K562 (cell line): ENCODE measurements at regions not wholly inside any gene's neighbourhood (a gene's known extent, or its start where the extent isn't known, plus 50 kb on each side); places are given as distances from the start of the nearest gene placed in this dataset.

Source experiments
- ATAC-seq: fragments of 200-7000 bp; cut with Tn5 transposase; 3 replicates; pipeline ENCODE4 v1.9.1; 2020; ENCODE audit warnings: moderate library complexity
- BruUV-seq: library from RNA; stranded (reverse); fragments of 400-500 nt; replicated peaks from 2 replicates; lab custom pipeline; 2021; lab: Mats Ljungman, UMichigan
- CTCF ChIA-PET: fragments of 300-600 bp; formaldehyde crosslinking; extraction: SDS; loops from one replicate; lab custom pipeline; 2021; ENCODE audit warnings: low intra/inter-chr PET ratio; lab: Yijun Ruan, JAX
- POLR2A ChIA-PET: fragments of 300-600, 350-650 bp; sonication (Branson Sonifier 250); formaldehyde crosslinking; extraction: SDS; loops from one replicate; lab custom pipeline; 2021; ENCODE audit warnings: antibody characterized with exemption, inconsistent platforms; lab: Yijun Ruan, JAX
- DNase-seq, 4 experiments: peaks; one replicate each; pipeline versions ENCODE4 v3.0.0 to v3.0.0-alpha.2; 2011 to 2018; ENCODE audit warnings: low spot score in 3 of 4, mixed read lengths in 3 of 4; ENCODE audit errors: extremely low read depth in 1 of 4
- FAIRE-seq: peaks from 2 replicates; lab custom pipeline; 2011; peaks lifted over from hg19 to GRCh38; lab: Jason Lieb, UNC
- H2AFZ ChIP-seq: 2 replicates; pipeline ENCODE4 v1.6.0; 2011; ENCODE audit warnings: low read depth, low read length, control low read depth, inconsistent platforms
- H3K27ac ChIP-seq: fragments of 200-600 bp; 3 replicates; pipeline ENCODE4 v1.8.0; 2011; ENCODE audit warnings: low read depth, mild to moderate bottlenecking, control low read depth, inconsistent platforms, low read length, moderate library complexity, mixed read lengths; ENCODE audit errors: extremely low read depth
- H3K27me3 ChIP-seq, 2 experiments: fragments of 300-600 bp in 1 of 2; 2 replicates in 1 of 2; 3 replicates in 1 of 2; pipeline versions ENCODE4 v1.6.0 to v1.8.0; 2011; ENCODE audit warnings: inconsistent platforms in 2 of 2, low read length in 2 of 2, mild to moderate bottlenecking in 1 of 2, mixed read lengths in 1 of 2, moderate library complexity in 1 of 2; ENCODE audit not compliant: control insufficient read depth in 2 of 2, insufficient read depth in 2 of 2
- H3K36me3 ChIP-seq: fragments of 300-600 bp; 3 replicates; pipeline ENCODE4 v1.8.0; 2011; ENCODE audit warnings: mild to moderate bottlenecking, low read length, inconsistent platforms; ENCODE audit not compliant: control insufficient read depth, insufficient read depth
- H3K4me1 ChIP-seq, 2 experiments: fragments of 200-600 bp in 1 of 2; replicated peaks in 1 of 2; 2 replicates in 1 of 2; 3 replicates in 1 of 2; pipeline versions ENCODE4 v1.5.1 to v1.8.0; 2011; ENCODE audit warnings: inconsistent platforms in 2 of 2, low read length in 2 of 2, mild to moderate bottlenecking in 1 of 2, mixed read lengths in 1 of 2, moderate library complexity in 1 of 2; ENCODE audit not compliant: control insufficient read depth in 2 of 2, insufficient read depth in 2 of 2
- H3K4me2 ChIP-seq: 2 replicates; pipeline ENCODE4 v1.6.1; 2011; ENCODE audit warnings: low read length, control low read depth, inconsistent platforms, mixed read lengths; ENCODE audit not compliant: insufficient read depth
- H3K4me3 ChIP-seq: fragments of 200-600 bp; sonication (generic), shearing (Covaris generic); 2 replicates; pipeline ENCODE4 v1.5.1; 2016; ENCODE audit warnings: control low read depth, inconsistent platforms
- H3K79me2 ChIP-seq: fragments of 200-600 bp; 3 replicates; pipeline ENCODE4 v1.8.0; 2011; ENCODE audit warnings: low read length, inconsistent platforms; ENCODE audit not compliant: control insufficient read depth, insufficient read depth
- H3K9ac ChIP-seq, 2 experiments: 2 replicates each; pipeline versions ENCODE4 v1.6.0 to v1.6.1; 2011; ENCODE audit warnings: low read depth in 2 of 2, low read length in 2 of 2, control low read depth in 1 of 2, inconsistent platforms in 1 of 2, mild to moderate bottlenecking in 1 of 2, mixed read lengths in 1 of 2; ENCODE audit not compliant: insufficient read depth in 1 of 2
- H3K9me1 ChIP-seq: one replicate; pipeline ENCODE4 v1.6.0; 2011; ENCODE audit warnings: inconsistent platforms, mild to moderate bottlenecking, low read length, moderate library complexity; ENCODE audit not compliant: control insufficient read depth, insufficient read depth
- H3K9me3 ChIP-seq: replicated peaks from 2 replicates; pipeline ENCODE4 v1.5.1; 2011; ENCODE audit warnings: low read depth, low read length, inconsistent platforms; ENCODE audit not compliant: control insufficient read depth, insufficient read depth
- H4K20me1 ChIP-seq: replicated peaks from 2 replicates; pipeline ENCODE4 v1.6.1; 2011; ENCODE audit warnings: low read length, inconsistent platforms, mixed read lengths; ENCODE audit not compliant: control insufficient read depth, insufficient read depth
- BRCA1 ChIP-seq, 2 experiments: fragments of 450-650 bp in 1 of 2; sonication (generic) in 1 of 2; formaldehyde crosslinking in 1 of 2; IDR thresholded peaks; 2 replicates each; pipeline versions ENCODE4 v1.5.0 to v1.6.1; 2017 to 2020; ENCODE audit warnings: mild to moderate bottlenecking in 1 of 2, missing genetic modification reagents in 1 of 2
- CEBPB ChIP-seq: fragments of 450-650 bp; IDR thresholded peaks from 2 replicates; pipeline ENCODE4 v1.6.1; 2016; ENCODE audit warnings: missing genetic modification characterization, missing compliant biosample characterization
- MAFK ChIP-seq: IDR thresholded peaks from 2 replicates; pipeline ENCODE4 v1.6.1; 2011; ENCODE audit warnings: low read length, improper control_type of control experiment
- MYC ChIP-seq, 2 experiments: fragments of 250-450 bp in 1 of 2; sonication (Bioruptor Pico) in 1 of 2; IDR thresholded peaks; 2 replicates each; pipeline versions ENCODE4 v1.5.1 to v1.6.1; 2012 to 2021; ENCODE audit warnings: low read depth in 2 of 2, borderline replicate concordance in 1 of 2, improper control_type of control experiment in 1 of 2, low read length in 1 of 2, mild to moderate bottlenecking in 1 of 2, moderate library complexity in 1 of 2
- RAD21 ChIP-seq, 2 experiments: fragments of 250-450 bp in 1 of 2; fragments of 450-650 bp in 1 of 2; sonication (Bioruptor Pico) in 1 of 2; formaldehyde crosslinking in 1 of 2; IDR thresholded peaks in 1 of 2; conservative IDR thresholded peaks in 1 of 2; 2 replicates each; pipeline versions ENCODE4 v1.4.0 to v1.8.0; 2020 to 2022; ENCODE audit warnings: mild to moderate bottlenecking in 2 of 2, moderate library complexity in 1 of 2
- TEAD4 ChIP-seq, 2 experiments: sonication (generic) in 1 of 2; formaldehyde crosslinking in 1 of 2; IDR thresholded peaks; 2 replicates each; pipeline versions ENCODE4 v1.6.1 to v1.8.0; 2012 to 2022; ENCODE audit warnings: borderline replicate concordance in 1 of 2, inconsistent platforms in 1 of 2, low read length in 1 of 2, mild to moderate bottlenecking in 1 of 2, missing genetic modification reagents in 1 of 2
- ZNF143 ChIP-seq: sonication (generic); formaldehyde crosslinking; IDR thresholded peaks from 2 replicates; pipeline ENCODE4 v1.9.0; 2022; ENCODE audit warnings: mild to moderate bottlenecking, missing genetic modification reagents
- WGBS: fragments of 100-300 bp; shearing (Covaris generic); methylation state at CpG from one replicate; pipeline ENCODE4 v1.1.6; 2016; ENCODE audit warnings: low coverage, mixed read lengths; ENCODE audit not compliant: insufficient coverage; ENCODE audit errors: missing lambda C conversion rate; 5-methylcytosine and 5-hydroxymethylcytosine counted together
- in situ Hi-C: fragments of 300-500 bp; cut with MboI; formaldehyde crosslinking; loops from 4 replicates; pipeline ENCODE4 v1.15.0; 2018; ENCODE audit warnings: inconsistent platforms, mixed read lengths
- intact Hi-C: fragments of 100-400 bp; cut with micrococcal nuclease; formaldehyde crosslinking; loops from 2 replicates; pipeline ENCODE4 v1.14.2; 2022
- TF ChIP-seq, protein P1 (sequence below), 3 experiments: IDR thresholded peaks in 2 of 3; conservative IDR thresholded peaks in 1 of 3; 2 replicates each; pipeline ENCODE4 v1.5.1; 2011 to 2012; ENCODE audit warnings: low read length in 3 of 3, mild to moderate bottlenecking in 3 of 3, control low read depth in 2 of 3, improper control_type of control experiment in 1 of 3, inconsistent platforms in 1 of 3, low read depth in 1 of 3, mixed read lengths in 1 of 3, moderate library complexity in 1 of 3; ENCODE audit not compliant: insufficient read depth in 2 of 3
- TF ChIP-seq, protein P2 (sequence below), 2 experiments: fragments of 450-650 bp; formaldehyde crosslinking in 1 of 2; IDR thresholded peaks; 2 replicates each; pipeline versions ENCODE4 v1.4.0 to v1.6.1; 2014 to 2020; ENCODE audit warnings: mild to moderate bottlenecking in 2 of 2, borderline replicate concordance in 1 of 2, low read depth in 1 of 2

GRCh38 chr1:229155472-229155871 lies 115.4 kb upstream of the RAB4A start (continued):
- TF ChIP-seq BRCA1 (IDR thresholded peaks at IDR 0.05) (no peak), BRCA1 (CRISPR knock-in tag; IDR thresholded peaks at IDR 0.05) (no peak), MAFK (no peak), TEAD4 (IDR thresholded peaks at IDR 0.05; ENCODE audit: low read length) (no peak), TEAD4 (CRISPR knock-in tag; IDR thresholded peaks at IDR 0.05; ENCODE audit: borderline replicate concordance) (no peak)

DNA sequence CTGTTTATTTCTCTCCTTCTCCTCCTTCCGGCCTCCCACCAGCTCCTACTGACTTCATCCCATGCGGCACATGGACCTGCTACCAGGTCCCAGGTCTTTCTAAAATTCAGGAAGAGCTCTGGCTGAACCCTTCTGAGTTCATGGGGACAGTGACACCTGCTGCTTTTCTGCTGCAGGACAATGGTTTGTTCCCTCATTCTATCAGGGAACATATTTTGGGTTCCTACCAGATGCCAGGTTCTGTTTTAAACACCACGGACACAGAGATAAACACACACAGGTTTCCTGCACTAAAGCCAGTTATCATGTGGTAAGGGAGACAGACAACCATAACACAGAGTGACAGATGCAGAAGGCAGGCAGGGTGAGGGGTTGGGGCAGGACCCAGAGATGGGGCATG lies 114.0 kb upstream of the RAB4A start:
- FAIRE-seq (peak; percentile 52), DNase-seq (peak in 1 of 4 experiments; percentile 28), ATAC-seq (peak; percentile 47; the same call in 1 of the 3 replicates)
- in situ Hi-C loops = no loop called here
- ChIA-PET CTCF (no interaction called here), POLR2A (interaction anchor here (0.5 to 2.0 kb wide), 4 partner anchors 9 to 28 kb away, joined by 3 to 4 read pairs (median 4); no protein-coding TSS in a partner anchor)
- H3K27ac ChIP-seq = no peak overlapping the region
- intact Hi-C loops = no loop called here
- H3K36me3 ChIP-seq = no peaks in the 10 kb centered on the region
- no peak overlapping the region for H3K4me2 ChIP-seq
- no peaks in the 10 kb centered on the region for H3K79me2 ChIP-seq
- no peak overlapping the region for H2AFZ ChIP-seq
- no TSS peak for BruUV-seq
- H3K4me1 ChIP-seq = no peaks in the 10 kb centered on the region
- H3K4me3 ChIP-seq = no peak overlapping the region
- H3K9me1 ChIP-seq = no peaks in the 10 kb centered on the region
- H3K9ac ChIP-seq = no peak overlapping the region
- H3K9me3 ChIP-seq = no peaks in the 10 kb centered on the region
- no peaks in the 10 kb centered on the region for H4K20me1 ChIP-seq
- H3K27me3 ChIP-seq = peaks cover 11 to 27% of the 10 kb centered on the region in 2 experiments; a peak in 4 of 5 replicates
- 0% methylated on average over 3 of the region's 3 CpGs for WGBS
- TF ChIP-seq CEBPB (tag) (no peak), MYC (IDR thresholded peaks at IDR 0.05; ENCODE audit: low read depth, low read length) (no peak), MYC (CRISPR knock-in tag; IDR thresholded peaks at IDR 0.05; ENCODE audit: borderline replicate concordance, low read depth) (no peak), RAD21 (CRISPR knock-in tag; conservative IDR thresholded peaks at IDR 0.05 in 1 of 2, IDR thresholded peaks at IDR 0.05 in 1 of 2) (peak; percentile 8 to 58; a peak in 2 of 4 replicates), ZNF143 (CRISPR knock-in tag) (no peak)
- TF ChIP-seq, protein P1, sequence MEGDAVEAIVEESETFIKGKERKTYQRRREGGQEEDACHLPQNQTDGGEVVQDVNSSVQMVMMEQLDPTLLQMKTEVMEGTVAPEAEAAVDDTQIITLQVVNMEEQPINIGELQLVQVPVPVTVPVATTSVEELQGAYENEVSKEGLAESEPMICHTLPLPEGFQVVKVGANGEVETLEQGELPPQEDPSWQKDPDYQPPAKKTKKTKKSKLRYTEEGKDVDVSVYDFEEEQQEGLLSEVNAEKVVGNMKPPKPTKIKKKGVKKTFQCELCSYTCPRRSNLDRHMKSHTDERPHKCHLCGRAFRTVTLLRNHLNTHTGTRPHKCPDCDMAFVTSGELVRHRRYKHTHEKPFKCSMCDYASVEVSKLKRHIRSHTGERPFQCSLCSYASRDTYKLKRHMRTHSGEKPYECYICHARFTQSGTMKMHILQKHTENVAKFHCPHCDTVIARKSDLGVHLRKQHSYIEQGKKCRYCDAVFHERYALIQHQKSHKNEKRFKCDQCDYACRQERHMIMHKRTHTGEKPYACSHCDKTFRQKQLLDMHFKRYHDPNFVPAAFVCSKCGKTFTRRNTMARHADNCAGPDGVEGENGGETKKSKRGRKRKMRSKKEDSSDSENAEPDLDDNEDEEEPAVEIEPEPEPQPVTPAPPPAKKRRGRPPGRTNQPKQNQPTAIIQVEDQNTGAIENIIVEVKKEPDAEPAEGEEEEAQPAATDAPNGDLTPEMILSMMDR (IDR thresholded peaks at IDR 0.05 in 2 of 3, conservative IDR thresholded peaks at IDR 0.05 in 1 of 3; ENCODE audit: insufficient read depth in 2 of 3, low read depth in 1 of 3, low read length in 3 of 3) = peak; percentile 4 to 44 (median 20); a peak in 4 of 6 replicates
- TF ChIP-seq, protein P2, sequence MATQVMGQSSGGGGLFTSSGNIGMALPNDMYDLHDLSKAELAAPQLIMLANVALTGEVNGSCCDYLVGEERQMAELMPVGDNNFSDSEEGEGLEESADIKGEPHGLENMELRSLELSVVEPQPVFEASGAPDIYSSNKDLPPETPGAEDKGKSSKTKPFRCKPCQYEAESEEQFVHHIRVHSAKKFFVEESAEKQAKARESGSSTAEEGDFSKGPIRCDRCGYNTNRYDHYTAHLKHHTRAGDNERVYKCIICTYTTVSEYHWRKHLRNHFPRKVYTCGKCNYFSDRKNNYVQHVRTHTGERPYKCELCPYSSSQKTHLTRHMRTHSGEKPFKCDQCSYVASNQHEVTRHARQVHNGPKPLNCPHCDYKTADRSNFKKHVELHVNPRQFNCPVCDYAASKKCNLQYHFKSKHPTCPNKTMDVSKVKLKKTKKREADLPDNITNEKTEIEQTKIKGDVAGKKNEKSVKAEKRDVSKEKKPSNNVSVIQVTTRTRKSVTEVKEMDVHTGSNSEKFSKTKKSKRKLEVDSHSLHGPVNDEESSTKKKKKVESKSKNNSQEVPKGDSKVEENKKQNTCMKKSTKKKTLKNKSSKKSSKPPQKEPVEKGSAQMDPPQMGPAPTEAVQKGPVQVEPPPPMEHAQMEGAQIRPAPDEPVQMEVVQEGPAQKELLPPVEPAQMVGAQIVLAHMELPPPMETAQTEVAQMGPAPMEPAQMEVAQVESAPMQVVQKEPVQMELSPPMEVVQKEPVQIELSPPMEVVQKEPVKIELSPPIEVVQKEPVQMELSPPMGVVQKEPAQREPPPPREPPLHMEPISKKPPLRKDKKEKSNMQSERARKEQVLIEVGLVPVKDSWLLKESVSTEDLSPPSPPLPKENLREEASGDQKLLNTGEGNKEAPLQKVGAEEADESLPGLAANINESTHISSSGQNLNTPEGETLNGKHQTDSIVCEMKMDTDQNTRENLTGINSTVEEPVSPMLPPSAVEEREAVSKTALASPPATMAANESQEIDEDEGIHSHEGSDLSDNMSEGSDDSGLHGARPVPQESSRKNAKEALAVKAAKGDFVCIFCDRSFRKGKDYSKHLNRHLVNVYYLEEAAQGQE (IDR thresholded peaks at IDR 0.05; ENCODE audit: borderline replicate concordance) = peak; percentile 41; the same call in 1 of the 2 replicates
- TF ChIP-seq, protein P2 (CRISPR knock-in tag; IDR thresholded peaks at IDR 0.05; ENCODE audit: low read depth) = no peak
